Tibial nerve (tissue), 4 donors: ENCODE measurements at regions not wholly inside any gene's neighbourhood (a gene's known extent, or its start where the extent isn't known, plus 50 kb on each side); places are given as distances from the start of the nearest gene placed in this dataset.

ENCODE experiments used
- DNase-seq, 2 donors: peaks; one replicate each; pipeline ENCODE4 v3.0.0-alpha.2; 2019; ENCODE audit warnings: low spot score in 2 of 2
- H3K27ac ChIP-seq, 4 donors: fragments of 200-600 bp; sonication (generic) in 3 of 4; one replicate each; pipeline ENCODE4 v1.5.1; 2017 to 2019; ENCODE audit warnings: mild to moderate bottlenecking in 1 of 4
- H3K27me3 ChIP-seq, 2 donors: fragments of 200-600 bp; sonication (generic) in 1 of 2; one replicate each; pipeline versions ENCODE4 v1.5.1 to v1.6.0; 2017 to 2019
- H3K36me3 ChIP-seq, 3 donors: fragments of 200-600 bp; sonication (generic); one replicate each; pipeline ENCODE4 v1.5.1; 2018 to 2019
- H3K4me1 ChIP-seq, 4 donors: fragments of 200-600 bp; sonication (generic) in 3 of 4; one replicate each; pipeline ENCODE4 v1.5.1; 2017 to 2019
- H3K4me3 ChIP-seq, 4 donors: fragments of 200-600 bp; sonication (generic) in 3 of 4; one replicate each; pipeline ENCODE4 v1.5.1; 2017 to 2019; ENCODE audit warnings: mild to moderate bottlenecking in 1 of 4, moderate library complexity in 1 of 4
- H3K9me3 ChIP-seq, 4 donors: fragments of 200-600 bp; sonication (generic) in 3 of 4; one replicate each; pipeline ENCODE4 v1.5.1; 2017 to 2019
- EP300 ChIP-seq, 2 donors: sonication (generic); formaldehyde crosslinking; IDR thresholded peaks; one replicate each; pipeline ENCODE4 v1.6.1; 2017; ENCODE audit warnings: antibody characterized with exemption in 2 of 2, mild to moderate bottlenecking in 1 of 2
- POLR2A ChIP-seq, 2 donors: fragments of 450-650 bp; IDR thresholded peaks; one replicate each; pipeline ENCODE4 v1.6.1; 2017; ENCODE audit warnings: antibody characterized with exemption in 2 of 2, mild to moderate bottlenecking in 2 of 2, moderate library complexity in 2 of 2
- WGBS, 2 donors: methylation state at CpG; one replicate each; pipeline ENCODE4 v1.1.5; 2018; 5-methylcytosine and 5-hydroxymethylcytosine counted together
- TF ChIP-seq, protein P1 (sequence below), 5 experiments: fragments of 200-600 bp in 3 of 5; fragments of 450-650 bp in 2 of 5; sonication (generic) in 3 of 5; IDR thresholded peaks; one replicate each; pipeline ENCODE4 v1.5.1; 2016 to 2019; ENCODE audit warnings: antibody characterized with exemption in 5 of 5, mild to moderate bottlenecking in 3 of 5, moderate library complexity in 2 of 5

DNA sequence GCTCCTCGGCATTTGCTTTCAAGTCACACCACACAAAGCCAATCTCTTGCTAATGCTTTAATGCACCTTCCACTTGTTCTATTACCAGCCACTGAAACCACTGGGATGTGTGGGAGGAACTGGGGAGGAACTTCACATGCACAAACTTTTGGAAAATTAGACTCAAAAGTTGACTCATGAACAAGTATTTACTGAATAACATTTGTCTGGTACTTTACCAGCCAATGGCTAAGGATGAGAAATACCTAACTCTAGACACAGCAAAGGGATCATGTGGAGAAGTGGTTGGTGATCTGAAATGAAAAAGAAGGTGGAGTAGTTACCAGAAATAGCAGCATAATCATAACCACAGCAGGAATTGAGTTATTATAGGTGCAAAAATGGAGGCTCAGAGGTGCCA lies 554.0 kb upstream of the NOX3 start:
- H3K4me1 ChIP-seq = peaks cover 0 to 7% (median 0%) of the 10 kb centered on the region in 4 donors
- 80 to 89% methylated on average over 1 of the region's 1 CpG for WGBS, 2 donors
- DNase-seq = no peak
- no peak overlapping the region for H3K4me3 ChIP-seq
- no peaks in the 10 kb centered on the region for H3K9me3 ChIP-seq
- no peaks in the 10 kb centered on the region for H3K36me3 ChIP-seq
- no peak overlapping the region for H3K27ac ChIP-seq
- TF ChIP-seq POLR2A (IDR thresholded peaks at IDR 0.05) (no peak), EP300 (IDR thresholded peaks at IDR 0.05) (no peak)
- TF ChIP-seq, protein P1, sequence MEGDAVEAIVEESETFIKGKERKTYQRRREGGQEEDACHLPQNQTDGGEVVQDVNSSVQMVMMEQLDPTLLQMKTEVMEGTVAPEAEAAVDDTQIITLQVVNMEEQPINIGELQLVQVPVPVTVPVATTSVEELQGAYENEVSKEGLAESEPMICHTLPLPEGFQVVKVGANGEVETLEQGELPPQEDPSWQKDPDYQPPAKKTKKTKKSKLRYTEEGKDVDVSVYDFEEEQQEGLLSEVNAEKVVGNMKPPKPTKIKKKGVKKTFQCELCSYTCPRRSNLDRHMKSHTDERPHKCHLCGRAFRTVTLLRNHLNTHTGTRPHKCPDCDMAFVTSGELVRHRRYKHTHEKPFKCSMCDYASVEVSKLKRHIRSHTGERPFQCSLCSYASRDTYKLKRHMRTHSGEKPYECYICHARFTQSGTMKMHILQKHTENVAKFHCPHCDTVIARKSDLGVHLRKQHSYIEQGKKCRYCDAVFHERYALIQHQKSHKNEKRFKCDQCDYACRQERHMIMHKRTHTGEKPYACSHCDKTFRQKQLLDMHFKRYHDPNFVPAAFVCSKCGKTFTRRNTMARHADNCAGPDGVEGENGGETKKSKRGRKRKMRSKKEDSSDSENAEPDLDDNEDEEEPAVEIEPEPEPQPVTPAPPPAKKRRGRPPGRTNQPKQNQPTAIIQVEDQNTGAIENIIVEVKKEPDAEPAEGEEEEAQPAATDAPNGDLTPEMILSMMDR (IDR thresholded peaks at IDR 0.05) = no peak
- H3K27me3 ChIP-seq = no peaks in the 10 kb centered on the region

DNA sequence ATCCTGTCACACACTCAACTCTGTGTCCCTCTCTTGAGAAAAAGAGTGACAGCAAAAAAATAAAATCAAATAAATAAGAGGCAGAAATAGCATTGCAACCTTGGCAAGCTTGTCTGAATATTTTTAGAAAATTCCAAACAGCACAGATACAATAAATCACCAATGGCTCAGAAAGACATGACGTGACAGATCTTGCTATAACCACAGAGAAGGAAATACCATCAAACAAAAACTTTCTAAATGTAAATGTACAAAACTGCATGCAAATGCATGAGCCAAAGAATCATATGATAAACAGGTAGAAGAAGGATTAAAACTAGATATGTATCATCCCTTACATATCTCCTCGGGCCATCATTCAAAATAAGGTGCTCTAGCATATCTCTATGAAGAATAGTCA lies 549.2 kb upstream of the NOX3 start:
- no peak for DNase-seq
- no peak overlapping the region for H3K4me3 ChIP-seq
- no peaks in the 10 kb centered on the region for H3K36me3 ChIP-seq
- no peaks in the 10 kb centered on the region for H3K27me3 ChIP-seq
- no peak overlapping the region for H3K27ac ChIP-seq
- no peak for TF ChIP-seq EP300 (IDR thresholded peaks at IDR 0.05)
- no peak for TF ChIP-seq POLR2A (IDR thresholded peaks at IDR 0.05)
- TF ChIP-seq, protein P1 (IDR thresholded peaks at IDR 0.05) = no peak
- H3K9me3 ChIP-seq = no peaks in the 10 kb centered on the region
- no peaks in the 10 kb centered on the region for H3K4me1 ChIP-seq
- 64 to 74% methylated on average over 2 of the region's 2 CpGs for WGBS, 2 donors

DNA sequence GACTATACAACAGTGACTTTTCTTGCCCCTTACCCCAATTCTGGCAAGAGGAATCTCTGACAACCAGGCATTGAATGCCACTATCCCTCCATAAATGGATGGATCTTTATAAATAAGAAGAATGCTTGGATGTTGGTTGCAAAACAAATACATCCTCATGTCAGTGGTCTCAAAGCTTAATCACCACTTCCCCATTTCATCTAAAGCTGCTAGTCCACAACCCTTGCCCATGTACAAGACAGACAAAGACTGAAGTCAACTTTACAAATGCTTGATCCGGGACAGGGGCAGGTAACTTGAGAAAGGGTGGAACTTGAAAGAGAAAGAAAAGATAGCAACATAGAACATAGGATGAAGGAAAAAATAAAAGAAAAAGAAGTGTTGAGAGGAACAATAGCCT lies 540.5 kb upstream of the NOX3 start:
- H3K4me1 ChIP-seq = no peaks in the 10 kb centered on the region
- H3K27me3 ChIP-seq = no peaks in the 10 kb centered on the region
- no peak for DNase-seq
- 90 to 93% methylated on average over 1 of the region's 1 CpG for WGBS, 2 donors
- H3K4me3 ChIP-seq = no peak overlapping the region
- no peak overlapping the region for H3K27ac ChIP-seq
- H3K9me3 ChIP-seq = no peaks in the 10 kb centered on the region
- TF ChIP-seq EP300 (IDR thresholded peaks at IDR 0.05) (no peak), POLR2A (IDR thresholded peaks at IDR 0.05) (no peak)
- TF ChIP-seq, protein P1 (IDR thresholded peaks at IDR 0.05) = no peak
- H3K36me3 ChIP-seq = no peaks in the 10 kb centered on the region

DNA sequence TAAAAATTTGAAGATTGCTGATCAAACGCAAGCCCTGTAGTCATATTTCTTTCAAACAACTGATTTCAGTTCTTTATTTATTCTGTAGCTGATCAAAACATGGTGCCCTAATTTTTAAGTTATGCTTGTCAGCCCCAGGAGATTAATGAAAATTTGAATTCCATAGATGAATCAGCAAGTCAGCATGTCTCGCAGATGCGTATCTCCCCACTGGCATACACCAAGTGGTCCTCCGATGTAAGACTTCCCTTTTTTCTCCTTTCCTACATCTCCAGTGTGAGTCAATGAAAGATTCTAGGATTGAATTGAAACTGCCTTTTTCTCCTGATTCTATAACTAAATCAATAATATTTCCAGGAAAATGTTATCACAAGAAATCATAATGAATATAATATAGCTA lies 539.6 kb upstream of the NOX3 start:
- 89% methylated on average over 4 of the region's 4 CpGs for WGBS, 2 donors
- Histone ChIP-seq H3K27me3 (no peaks in the 10 kb centered on the region), H3K4me3 (no peak overlapping the region), H3K27ac (no peak overlapping the region), H3K9me3 (no peaks in the 10 kb centered on the region), H3K36me3 (no peaks in the 10 kb centered on the region), H3K4me1 (no peaks in the 10 kb centered on the region)
- DNase-seq = no peak
- TF ChIP-seq POLR2A (IDR thresholded peaks at IDR 0.05) = no peak
- TF ChIP-seq, protein P1 (IDR thresholded peaks at IDR 0.05) = no peak
- no peak for TF ChIP-seq EP300 (IDR thresholded peaks at IDR 0.05)

DNA sequence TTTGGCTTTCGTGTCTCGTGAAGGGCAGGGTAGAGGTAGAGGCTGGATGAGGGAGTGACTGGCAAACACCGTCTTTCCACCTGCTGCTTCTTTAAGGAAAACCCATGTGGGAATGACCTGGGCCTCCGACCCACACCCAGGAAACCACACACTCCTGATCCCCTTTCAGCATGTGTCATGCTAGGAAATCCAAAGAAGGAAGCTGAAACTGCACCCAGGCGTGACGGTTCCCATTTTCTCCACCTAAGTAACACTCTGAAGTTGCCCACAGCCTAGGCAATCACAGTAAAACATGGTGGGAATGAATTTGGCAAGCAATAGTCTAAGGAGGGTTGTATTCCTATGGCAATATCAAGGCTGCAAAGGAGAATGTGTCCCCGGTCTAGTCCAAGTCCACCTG lies 538.4 kb upstream of the NOX3 start:
- 87 to 88% methylated on average over 7 of the region's 7 CpGs for WGBS, 2 donors
- H3K9me3 ChIP-seq = no peaks in the 10 kb centered on the region
- H3K4me3 ChIP-seq = no peak overlapping the region
- H3K27me3 ChIP-seq = no peaks in the 10 kb centered on the region
- H3K36me3 ChIP-seq = no peaks in the 10 kb centered on the region
- H3K4me1 ChIP-seq = no peaks in the 10 kb centered on the region
- TF ChIP-seq EP300 (IDR thresholded peaks at IDR 0.05) = no peak
- TF ChIP-seq POLR2A (IDR thresholded peaks at IDR 0.05) = no peak
- TF ChIP-seq, protein P1 (IDR thresholded peaks at IDR 0.05) = no peak
- no peak overlapping the region for H3K27ac ChIP-seq
- DNase-seq = no peak
